C1 segment of cervical spinal cord (tissue), 14 donors: ENCODE measurements at regions not wholly inside any gene's neighbourhood (a gene's known extent, or its start where the extent isn't known, plus 50 kb on each side); places are given as distances from the start of the nearest gene placed in this dataset.
A peak's percentile ranks its signal among the peaks of the same experiment; 100 is the strongest.
"Not testable (repeated sequence)": the region's sequence is repeated elsewhere in the genome, so short reads cannot be mapped to it uniquely, and the experiment has no call there.

Experiments
- DNase-seq, 14 donors: peaks; one replicate each; lab custom pipeline; 2025; lab: John Stamatoyannopoulos, UW

DNA sequence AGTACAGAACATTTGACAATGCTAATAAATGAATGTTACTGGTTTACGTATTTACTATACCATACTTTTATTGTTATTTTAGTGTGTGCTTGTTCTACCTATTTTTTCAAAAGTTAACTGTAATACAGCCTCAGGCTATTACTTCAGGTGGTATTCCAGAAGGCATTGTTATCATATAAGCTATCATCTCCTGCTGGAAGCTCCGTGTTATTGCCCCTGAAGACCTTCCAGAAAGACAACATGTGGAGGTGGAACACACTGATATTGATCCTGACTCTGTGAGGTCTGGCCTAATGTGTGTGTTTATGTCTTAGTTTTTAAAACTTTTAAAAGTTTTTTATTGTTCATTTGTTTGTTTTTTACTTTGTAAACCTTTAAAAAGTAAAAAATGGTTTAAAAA is 509.8 kb upstream of the SPRY2 start:
- no peak for DNase-seq

DNA sequence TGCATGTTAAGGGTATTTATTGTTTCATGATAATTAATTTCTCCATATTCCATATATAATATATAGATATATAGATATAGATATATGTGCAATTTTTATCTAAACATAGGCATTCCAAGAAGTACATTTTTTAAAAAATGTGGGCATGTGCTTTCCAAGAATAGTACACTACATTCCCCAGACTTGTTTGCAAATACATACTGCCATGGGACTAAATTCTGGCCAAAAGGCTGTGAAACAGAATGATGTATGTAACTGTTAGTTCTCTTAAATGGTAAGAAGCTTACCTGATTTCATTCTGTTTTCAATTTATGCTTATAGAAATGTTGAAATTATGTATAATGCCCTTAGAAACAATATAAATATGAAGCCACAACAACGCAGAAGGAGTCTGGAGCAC is 503.2 kb upstream of the SPRY2 start:
- no peak for DNase-seq

DNA sequence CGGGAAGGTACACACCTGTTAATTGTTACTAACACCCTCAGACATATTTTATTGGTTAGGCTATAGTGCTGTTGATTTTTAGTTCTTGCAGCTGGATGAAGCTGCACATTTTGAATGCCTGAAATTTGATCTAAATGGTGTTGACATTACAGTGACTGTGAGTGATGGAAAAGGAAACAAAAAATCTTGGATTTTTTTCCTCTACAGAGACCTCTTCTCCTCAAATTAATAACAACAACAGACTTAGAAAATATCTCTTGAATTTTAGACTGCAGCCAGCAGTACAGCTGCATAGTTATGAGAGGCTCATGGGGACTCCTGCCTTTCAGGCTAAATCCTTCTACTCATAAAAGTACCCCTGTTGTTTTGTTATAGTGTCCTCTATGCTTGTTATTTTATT is 500.5 kb upstream of the SPRY2 start:
- DNase-seq = no peak

DNA sequence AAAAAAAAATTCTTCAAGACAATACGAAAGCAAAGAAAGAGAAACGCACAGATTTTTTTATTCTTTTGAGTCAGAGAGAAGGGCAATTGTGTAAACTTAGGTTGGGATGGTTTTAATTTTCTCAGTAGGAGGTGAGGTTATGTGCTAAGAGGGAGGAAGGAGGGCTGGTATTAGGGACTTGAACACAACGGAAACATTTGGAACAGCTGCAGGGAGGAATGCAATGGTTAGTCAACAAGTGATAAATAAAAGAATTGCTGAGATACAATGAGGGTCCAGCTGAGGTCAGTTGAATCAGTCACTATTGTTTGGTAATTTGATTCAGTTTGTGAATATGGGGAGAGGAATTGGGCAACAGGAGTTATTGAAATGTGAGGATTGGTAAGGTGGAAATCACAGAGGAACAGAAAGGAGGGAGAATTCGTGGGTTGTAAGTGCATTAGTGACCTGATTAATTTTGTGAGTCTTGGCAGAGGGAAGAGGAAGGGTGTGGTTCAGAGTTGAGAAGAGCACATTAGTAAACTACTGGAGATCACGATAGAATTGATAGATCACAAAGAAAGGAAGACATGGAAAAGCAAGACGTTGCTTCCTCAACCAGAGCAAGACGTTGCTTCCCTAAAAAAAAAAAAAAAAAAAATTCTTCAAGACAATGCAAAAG is 499.5 kb upstream of the SPRY2 start:
- no peak for DNase-seq

DNA sequence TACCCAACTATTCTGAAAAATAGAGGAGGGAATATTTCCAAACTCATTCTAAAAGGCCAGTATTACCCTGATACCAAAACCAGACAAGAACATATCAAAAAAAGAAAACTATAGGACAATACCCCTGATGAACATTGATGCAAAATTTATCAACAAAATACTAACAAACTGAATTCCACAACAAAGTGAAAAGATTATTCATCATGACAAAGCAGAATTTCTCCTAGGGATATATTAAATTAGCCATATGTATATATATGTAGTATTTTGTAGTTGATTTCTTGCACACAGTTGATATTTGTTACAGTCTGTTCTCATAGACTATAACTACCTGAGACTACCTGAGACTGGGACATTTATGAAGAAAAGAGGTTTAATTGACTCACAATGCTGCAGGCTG is 495.0 kb upstream of the SPRY2 start:
- DNase-seq = no peak

- DNase-seq = no peak
Measured at GRCh38 chr13:80830431-80830830, 489.5 kb upstream of the SPRY2 start.

DNA sequence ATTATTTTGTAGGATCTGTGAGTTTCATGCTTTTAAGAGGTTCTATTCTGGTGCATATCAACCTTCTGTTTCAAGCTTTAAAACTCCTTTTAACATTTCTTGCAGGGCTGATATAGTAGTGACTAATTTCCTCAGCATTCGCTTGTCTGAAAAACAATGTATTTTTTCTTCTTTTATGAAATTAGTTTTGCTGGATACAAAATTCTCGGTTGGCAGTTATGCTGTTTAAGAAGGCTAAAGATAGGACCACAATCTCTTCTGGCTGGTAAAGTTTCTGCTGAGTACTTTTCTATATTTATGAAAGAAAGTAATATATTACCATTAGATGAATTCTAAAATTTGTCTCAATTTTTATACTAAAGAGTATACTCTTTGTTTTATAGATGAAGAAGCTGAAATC is 487.8 kb upstream of the SPRY2 start:
- DNase-seq = no peak

- no peak for DNase-seq
Measured at GRCh38 chr13:80825276-80825675, 484.4 kb upstream of the SPRY2 start.

GRCh38 chr13:80824229-80824628 is 483.3 kb upstream of the SPRY2 start:
- no peak for DNase-seq

- DNase-seq = no peak
Measured at GRCh38 chr13:80823472-80823871, 482.5 kb upstream of the SPRY2 start.

DNA sequence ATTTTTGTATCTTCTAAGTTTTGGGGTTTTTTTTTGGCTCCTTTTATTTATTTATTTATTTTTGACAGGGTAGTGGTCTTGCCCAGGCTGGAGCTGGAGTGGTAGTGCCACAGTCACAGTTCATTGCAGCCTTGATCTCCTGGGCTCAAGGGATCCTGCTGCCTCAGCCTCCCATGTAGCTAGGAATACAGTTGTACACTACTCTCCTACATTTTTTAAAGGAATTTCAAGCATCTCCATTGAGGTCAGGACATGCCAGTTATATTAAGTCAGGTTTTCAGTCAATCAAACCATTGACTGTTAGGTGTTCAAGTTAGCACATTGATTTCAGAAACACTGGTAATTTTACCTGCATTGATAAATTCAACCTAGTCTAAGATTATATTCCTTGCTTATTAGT is 480.5 kb upstream of the SPRY2 start:
- DNase-seq = no peak

DNA sequence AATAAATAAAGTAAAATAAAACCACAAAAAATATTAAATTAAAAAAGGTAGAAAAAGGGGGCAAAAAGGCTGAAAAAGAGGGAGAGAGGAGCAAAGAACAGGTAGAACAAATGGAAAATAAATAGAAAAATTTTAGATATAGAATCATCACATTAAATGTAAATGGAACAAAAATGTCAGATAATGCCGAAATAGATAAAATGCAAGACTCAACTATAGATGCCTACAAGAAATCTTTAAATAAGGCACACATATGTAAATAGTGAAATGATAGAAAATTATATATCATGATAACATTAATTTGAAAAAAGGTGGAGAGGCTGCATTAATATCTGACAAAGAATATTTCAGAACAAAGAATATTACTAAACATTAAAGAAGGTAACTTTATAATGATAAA is 477.1 kb upstream of the SPRY2 start:
- no peak for DNase-seq

DNA sequence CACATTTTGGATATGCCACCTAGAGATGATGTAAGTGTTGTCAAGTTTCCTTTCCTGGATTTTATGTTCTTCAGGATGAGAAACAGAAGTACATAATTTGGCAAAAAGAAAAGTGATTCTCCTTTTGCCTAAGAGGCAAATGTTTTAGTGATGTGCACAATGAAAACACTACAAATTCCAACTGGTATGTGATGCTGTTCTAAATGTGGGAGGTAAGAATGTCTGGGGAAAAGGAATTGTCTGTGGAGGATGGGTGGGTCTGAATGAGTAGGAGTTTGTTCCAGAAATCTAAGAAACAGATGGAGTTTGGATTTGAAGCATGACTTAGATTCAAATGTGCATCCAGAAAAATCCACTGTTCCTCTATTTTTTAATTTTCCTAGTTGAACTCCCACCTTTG is 473.6 kb upstream of the SPRY2 start:
- no peak for DNase-seq

DNA sequence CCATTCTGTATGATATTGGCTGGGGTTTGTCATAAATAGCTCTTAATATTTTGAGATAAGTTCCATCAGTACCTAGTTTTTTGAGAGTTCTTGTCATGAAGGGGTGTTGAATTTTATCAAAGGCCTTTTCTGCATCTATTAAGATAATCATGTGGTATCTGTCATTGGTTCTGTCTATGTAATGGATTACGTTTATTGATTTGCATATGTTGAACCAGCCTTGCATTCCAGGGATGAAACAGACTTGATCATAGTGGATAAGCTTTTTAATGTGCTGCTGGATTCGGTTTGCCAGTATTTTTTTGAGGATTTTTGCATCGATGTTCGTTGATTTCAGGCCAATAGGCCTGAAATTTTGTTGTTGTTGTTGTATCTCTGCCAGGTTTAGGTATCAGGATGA is 469.4 kb upstream of the SPRY2 start:
- DNase-seq = not testable (repeated sequence)

DNA sequence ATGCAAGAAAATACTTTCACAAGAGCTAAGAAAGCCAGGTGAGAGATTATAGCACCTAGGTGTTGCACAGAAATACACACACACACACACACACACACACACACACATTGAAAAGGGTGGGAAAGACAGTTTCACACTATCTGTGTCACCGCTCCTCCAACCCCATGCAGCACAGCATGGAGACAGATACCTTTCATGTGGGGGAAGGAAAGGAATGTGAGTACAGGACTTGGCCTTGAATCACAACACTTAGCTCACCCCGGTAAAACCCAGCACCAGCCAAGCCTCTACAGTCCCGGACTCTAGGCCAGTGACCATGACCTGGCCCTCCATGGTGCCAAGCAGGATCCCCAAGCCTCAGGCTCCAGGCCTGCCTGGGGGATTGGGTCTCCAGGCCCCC is 462.0 kb upstream of the SPRY2 start:
- DNase-seq = no peak

GRCh38 chr13:80798576-80799133 is 457.7 kb upstream of the SPRY2 start:
- DNase-seq = no peak

DNA sequence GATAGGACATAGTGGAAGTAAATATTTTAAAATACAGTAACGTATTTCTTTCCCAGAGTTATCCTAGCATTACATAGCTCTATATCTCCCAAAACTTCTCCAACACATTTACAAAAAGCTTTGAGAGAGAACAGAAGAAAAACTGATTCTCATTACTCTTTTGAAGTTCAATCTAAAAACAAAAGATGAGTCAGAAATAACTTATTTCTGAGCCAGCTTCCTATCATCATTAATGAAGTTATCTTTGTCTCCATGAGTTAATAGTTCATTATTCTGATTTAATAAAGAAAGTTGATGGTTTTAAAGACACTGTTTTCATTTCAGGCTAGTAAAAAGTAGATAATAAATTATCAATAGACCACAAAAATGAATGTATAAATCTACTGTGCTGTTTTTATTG is 446.7 kb upstream of the SPRY2 start:
- no peak for DNase-seq

DNA sequence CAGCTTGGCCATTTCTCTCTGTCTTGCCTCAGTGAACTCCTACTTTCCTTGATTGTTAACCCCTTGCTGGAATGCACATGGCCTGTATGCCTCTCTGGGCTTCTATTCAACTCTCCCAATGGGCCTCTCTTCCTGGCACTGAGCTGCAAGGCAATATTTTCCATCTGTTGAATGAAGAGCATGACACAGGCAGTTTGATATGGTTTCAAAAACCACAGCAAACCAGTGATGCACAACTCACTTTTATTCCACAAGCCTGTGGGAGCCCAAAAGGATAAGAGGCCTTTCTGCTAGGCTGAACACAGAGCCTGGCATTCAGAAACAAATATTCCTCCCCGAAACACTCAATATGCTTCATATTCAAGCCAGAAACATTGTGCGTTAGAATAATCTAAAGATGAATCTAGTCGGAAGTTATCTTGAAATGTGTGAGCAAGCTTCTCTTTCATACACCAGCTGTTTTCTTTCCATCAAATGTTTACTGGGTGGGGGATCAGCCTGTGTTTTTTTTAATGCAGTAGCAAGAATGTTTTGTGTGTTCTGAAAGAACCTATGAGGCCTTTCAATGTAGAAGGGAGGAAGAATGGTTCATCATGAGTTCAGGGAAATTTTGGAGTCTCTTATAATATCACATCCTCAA is 443.1 kb upstream of the SPRY2 start:
- peak in 4 of 14 donors; percentile 0 to 79 (median 2) for DNase-seq

- DNase-seq = no peak
Measured at GRCh38 chr13:80782441-80782840, 441.5 kb upstream of the SPRY2 start.

DNA sequence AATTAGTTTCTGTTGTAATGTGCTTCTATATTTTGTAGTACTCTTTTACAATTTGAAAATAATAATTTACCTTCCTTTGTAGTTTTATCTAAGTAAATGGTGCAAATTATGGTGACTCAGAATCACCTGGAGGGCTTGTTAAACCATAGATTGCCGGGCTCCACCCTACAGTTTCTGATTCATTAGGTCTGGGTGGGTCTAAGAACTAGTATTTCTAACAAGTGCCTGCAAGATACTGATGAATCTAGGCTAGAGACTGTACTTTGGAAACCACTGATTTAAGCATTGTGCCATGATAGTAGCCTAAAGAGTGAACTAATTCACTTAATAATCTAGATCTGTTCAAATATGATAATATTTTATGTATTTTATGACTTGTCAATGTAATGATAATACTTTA is 437.4 kb upstream of the SPRY2 start:
- no peak for DNase-seq

- no peak for DNase-seq
Measured at GRCh38 chr13:80757694-80758093, 416.8 kb upstream of the SPRY2 start.

GRCh38 chr13:80755910-80756309 is 415.0 kb upstream of the SPRY2 start:
- peak in 3 of 14 donors; percentile 2 to 78 (median 4) for DNase-seq

GRCh38 chr13:80754441-80754840 is 413.5 kb upstream of the SPRY2 start:
- DNase-seq = no peak
